CD4-positive, alpha-beta T cell (primary cell): ENCODE measurements at regions not wholly inside any gene's neighbourhood (a gene's known extent, or its start where the extent isn't known, plus 50 kb on each side); places are given as distances from the start of the nearest gene placed in this dataset.

Experiments used
- ATAC-seq: fragments of 200-7000 bp; cut with Tn5 transposase; one replicate; pipeline ENCODE4 v1.10.0; 2022; ENCODE audit warnings: mild to moderate bottlenecking; ENCODE audit not compliant: poor library complexity
- CTCF ChIA-PET: fragments of 350-600 bp; sonication (Branson Sonifier 250); formaldehyde crosslinking; loops from one replicate; lab custom pipeline; 2021; ENCODE audit warnings: antibody characterized with exemption, inconsistent platforms; lab: Charles Lee
- POLR2A ChIA-PET: fragments of 350-600 bp; sonication (Branson Sonifier 250); formaldehyde crosslinking; loops from one replicate; lab custom pipeline; 2021; ENCODE audit warnings: antibody characterized with exemption, inconsistent platforms; lab: Charles Lee
- DNase-seq, 14 experiments: peaks; one replicate each; pipeline ENCODE4 v3.0.0-alpha.2; 2013 to 2020; ENCODE audit warnings: mixed read lengths in 2 of 14
- H3K27ac ChIP-seq, 2 donors: one replicate each; pipeline versions ENCODE4 v1.5.1 to v1.7.0; 2013; ENCODE audit warnings: low read length in 2 of 2, low read depth in 1 of 2, mild to moderate bottlenecking in 1 of 2
- H3K27me3 ChIP-seq, 2 experiments: 1 replicate in 1 of 2; 2 replicates in 1 of 2; pipeline versions ENCODE4 v1.6.1 to v1.7.0; 2013; ENCODE audit warnings: low read length in 2 of 2, control low read depth in 1 of 2, mild to moderate bottlenecking in 1 of 2, moderate library complexity in 1 of 2; ENCODE audit not compliant: insufficient read depth in 2 of 2, control insufficient read depth in 1 of 2
- H3K36me3 ChIP-seq: one replicate; pipeline ENCODE4 v1.6.1; 2013; ENCODE audit warnings: low read length, control low read depth; ENCODE audit not compliant: insufficient read depth
- H3K4me1 ChIP-seq: one replicate; pipeline ENCODE4 v1.6.1; 2013; ENCODE audit warnings: low read length, control low read depth; ENCODE audit not compliant: insufficient read depth
- H3K4me3 ChIP-seq: one replicate; pipeline ENCODE4 v1.5.1; 2013; ENCODE audit warnings: mild to moderate bottlenecking, low read length, moderate library complexity
- H3K9me3 ChIP-seq, 2 experiments: 1 replicate in 1 of 2; 2 replicates in 1 of 2; pipeline versions ENCODE4 v1.6.1 to v1.7.0; 2013; ENCODE audit warnings: low read length in 2 of 2, mild to moderate bottlenecking in 2 of 2, control low read depth in 1 of 2, moderate library complexity in 1 of 2; ENCODE audit not compliant: control insufficient read depth in 1 of 2, insufficient read depth in 1 of 2
- H3K27ac Mint-ChIP-seq: one replicate; pipeline ENCODE4 v1.8.0; 2020; ENCODE audit warnings: mixed read lengths
- H3K27me3 Mint-ChIP-seq: one replicate; pipeline ENCODE4 v1.8.0; 2021; ENCODE audit warnings: mixed read lengths
- H3K36me3 Mint-ChIP-seq: one replicate; pipeline ENCODE4 v1.8.0; 2021; ENCODE audit warnings: low read depth, mixed read lengths
- H3K4me1 Mint-ChIP-seq: one replicate; pipeline ENCODE4 v1.8.0; 2021; ENCODE audit warnings: low read depth, mixed read lengths
- H3K4me3 Mint-ChIP-seq: one replicate; pipeline ENCODE4 v1.8.0; 2020; ENCODE audit warnings: mild to moderate bottlenecking, mixed read lengths
- H3K9me3 Mint-ChIP-seq: one replicate; pipeline ENCODE4 v1.8.0; 2020; ENCODE audit warnings: mixed read lengths
- intact Hi-C, 2 experiments: fragments of 100-400 bp; cut with DNase I in 1 of 2; cut with micrococcal nuclease in 1 of 2; formaldehyde crosslinking; loops; one replicate each; pipeline versions ENCODE4 v1.15.1 to v1.9.0; 2023 to 2025; cut with DNase I, micrococcal nuclease
- TF ChIP-seq, protein P1 (sequence below): fragments of 200-600 bp; IDR thresholded peaks from one replicate; pipeline ENCODE4 v1.8.0; 2022; ENCODE audit warnings: antibody characterized with exemption, mild to moderate bottlenecking

- no peak for DNase-seq
- H3K36me3 Mint-ChIP-seq: no peaks in the 10 kb centered on the region
- no peak overlapping the region for H3K4me3 ChIP-seq
- H3K4me1 ChIP-seq: no peaks in the 10 kb centered on the region
- intact Hi-C loops: no loop called here
- H3K27me3 ChIP-seq: peaks cover 0 to 2% of the 10 kb centered on the region in 2 experiments
- ChIA-PET POLR2A (no interaction called here), CTCF (no interaction called here)
- no peaks in the 10 kb centered on the region for H3K9me3 ChIP-seq
- H3K27me3 Mint-ChIP-seq: no peaks in the 10 kb centered on the region
- no peak for ATAC-seq
- no peaks in the 10 kb centered on the region for H3K36me3 ChIP-seq
- no peak overlapping the region for H3K4me3 Mint-ChIP-seq
- H3K9me3 Mint-ChIP-seq: peaks cover 1% of the 10 kb centered on the region
- TF ChIP-seq, protein P1, sequence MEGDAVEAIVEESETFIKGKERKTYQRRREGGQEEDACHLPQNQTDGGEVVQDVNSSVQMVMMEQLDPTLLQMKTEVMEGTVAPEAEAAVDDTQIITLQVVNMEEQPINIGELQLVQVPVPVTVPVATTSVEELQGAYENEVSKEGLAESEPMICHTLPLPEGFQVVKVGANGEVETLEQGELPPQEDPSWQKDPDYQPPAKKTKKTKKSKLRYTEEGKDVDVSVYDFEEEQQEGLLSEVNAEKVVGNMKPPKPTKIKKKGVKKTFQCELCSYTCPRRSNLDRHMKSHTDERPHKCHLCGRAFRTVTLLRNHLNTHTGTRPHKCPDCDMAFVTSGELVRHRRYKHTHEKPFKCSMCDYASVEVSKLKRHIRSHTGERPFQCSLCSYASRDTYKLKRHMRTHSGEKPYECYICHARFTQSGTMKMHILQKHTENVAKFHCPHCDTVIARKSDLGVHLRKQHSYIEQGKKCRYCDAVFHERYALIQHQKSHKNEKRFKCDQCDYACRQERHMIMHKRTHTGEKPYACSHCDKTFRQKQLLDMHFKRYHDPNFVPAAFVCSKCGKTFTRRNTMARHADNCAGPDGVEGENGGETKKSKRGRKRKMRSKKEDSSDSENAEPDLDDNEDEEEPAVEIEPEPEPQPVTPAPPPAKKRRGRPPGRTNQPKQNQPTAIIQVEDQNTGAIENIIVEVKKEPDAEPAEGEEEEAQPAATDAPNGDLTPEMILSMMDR: no peak
- no peaks in the 10 kb centered on the region for H3K4me1 Mint-ChIP-seq
- H3K27ac ChIP-seq: no peak overlapping the region
- no peak overlapping the region for H3K27ac Mint-ChIP-seq
Measured at GRCh38 chr9:116070256-116070914, 83.2 kb upstream of the PAPPA start.

DNA sequence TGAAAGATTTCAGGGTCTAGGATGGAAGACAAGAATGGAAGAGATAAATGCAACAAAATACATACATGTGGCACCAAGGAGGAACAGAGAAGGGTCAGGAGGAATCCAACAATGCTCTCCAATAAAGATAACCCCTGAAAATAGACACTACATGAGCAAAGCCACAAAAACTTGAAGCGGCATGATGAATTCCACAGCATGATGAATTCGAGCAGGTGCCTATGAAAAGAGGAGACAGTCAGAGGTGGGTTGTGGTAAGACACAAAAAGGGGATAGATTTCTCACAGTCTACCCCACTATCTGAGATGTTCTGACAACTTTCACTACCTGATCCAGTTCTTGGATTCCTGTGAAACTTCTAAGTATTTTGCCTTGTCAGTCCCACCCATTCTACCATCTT is 81.5 kb upstream of the PAPPA start:
- Mint-ChIP-seq H3K27me3 (no peaks in the 10 kb centered on the region), H3K4me1 (no peaks in the 10 kb centered on the region)
- POLR2A ChIA-PET: no interaction called here

DNA sequence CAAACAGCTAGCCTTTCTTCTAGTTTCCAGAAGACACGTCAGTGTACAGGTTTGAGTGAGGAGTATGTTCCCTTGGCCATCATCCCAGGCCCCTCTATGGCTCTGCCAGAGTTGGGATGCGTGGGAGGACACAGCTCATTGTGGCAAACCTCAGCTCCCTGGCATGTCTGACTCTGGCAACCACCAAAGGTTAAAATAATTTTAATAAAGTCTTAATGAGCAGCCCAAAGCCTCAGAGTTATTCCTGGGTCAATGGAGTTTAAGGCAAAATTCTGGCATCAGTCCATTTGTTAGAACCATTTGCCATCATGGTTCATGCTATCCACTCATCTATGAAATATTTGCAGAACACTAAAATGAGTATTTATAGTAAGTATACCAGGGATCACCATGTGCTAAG is 79.8 kb upstream of the PAPPA start:
- ATAC-seq (no peak), DNase-seq (no peak)
- Histone ChIP-seq H3K4me3 (no peak overlapping the region), H3K27ac (no peak overlapping the region), H3K36me3 (no peaks in the 10 kb centered on the region), H3K4me1 (no peaks in the 10 kb centered on the region), H3K27me3 (peaks cover 0 to 2% of the 10 kb centered on the region in 2 experiments), H3K9me3 (no peaks in the 10 kb centered on the region)
- intact Hi-C loops: no loop called here
- peaks cover 2% of the 10 kb centered on the region for H3K9me3 Mint-ChIP-seq
- H3K27me3 Mint-ChIP-seq: no peaks in the 10 kb centered on the region
- ChIA-PET POLR2A (no interaction called here), CTCF (no interaction called here)
- H3K36me3 Mint-ChIP-seq: no peaks in the 10 kb centered on the region
- TF ChIP-seq, protein P1: no peak
- H3K4me3 Mint-ChIP-seq: no peak overlapping the region
- no peaks in the 10 kb centered on the region for H3K4me1 Mint-ChIP-seq
- H3K27ac Mint-ChIP-seq: no peak overlapping the region

More for the DNA sequence above, 81.5 kb upstream of the PAPPA start:
- no peak overlapping the region for H3K27ac ChIP-seq
- intact Hi-C loops: no loop called here
- H3K4me3 Mint-ChIP-seq: no peak overlapping the region
- peaks cover 2% of the 10 kb centered on the region for H3K9me3 Mint-ChIP-seq
- H3K4me1 ChIP-seq: no peaks in the 10 kb centered on the region
- no peak overlapping the region for H3K4me3 ChIP-seq
- H3K27me3 ChIP-seq: peaks cover 0 to 2% of the 10 kb centered on the region in 2 experiments
- no peaks in the 10 kb centered on the region for H3K36me3 ChIP-seq
- H3K36me3 Mint-ChIP-seq: no peaks in the 10 kb centered on the region
- CTCF ChIA-PET: no interaction called here
- TF ChIP-seq, protein P1: no peak
- DNase-seq: no peak
- no peak overlapping the region for H3K27ac Mint-ChIP-seq
- ATAC-seq: no peak
- H3K9me3 ChIP-seq: no peaks in the 10 kb centered on the region
